ENCODE measurements at regions not wholly inside any gene's neighbourhood (a gene's known extent, or its start where the extent isn't known, plus 50 kb on each side); places are given as distances from the start of the nearest gene placed in this dataset.

DNA sequence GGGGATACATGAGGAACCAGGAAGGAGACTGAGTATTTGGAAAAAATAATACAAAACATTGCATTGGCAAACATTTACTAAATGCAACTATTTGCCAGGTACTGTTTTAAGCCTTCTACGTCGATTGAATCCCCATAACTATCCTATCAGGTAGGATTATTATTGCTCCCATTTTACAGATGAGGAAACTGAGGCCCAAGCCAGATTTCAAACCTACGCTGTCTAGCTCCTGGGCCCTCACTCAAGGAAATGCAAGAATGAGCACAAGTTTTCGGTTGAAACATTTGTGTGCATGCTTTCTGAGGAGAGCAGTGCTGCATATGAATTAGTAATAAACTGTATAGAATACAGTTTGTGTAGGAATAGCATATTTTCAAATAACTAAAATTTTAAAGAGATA, 206.7 kb downstream of the CEP135 start:
- Histone ChIP-seq H3K27me3 (ENCODE audit: insufficient read depth, poor library complexity, severe bottlenecking) (no peaks in the 10 kb centered on the region), H3K4me3 (replicated peaks; ENCODE audit: insufficient read depth, low read length) (no peak overlapping the region), H3K27ac (replicated peaks) (no peak overlapping the region)
- TF ChIP-seq, protein P1, sequence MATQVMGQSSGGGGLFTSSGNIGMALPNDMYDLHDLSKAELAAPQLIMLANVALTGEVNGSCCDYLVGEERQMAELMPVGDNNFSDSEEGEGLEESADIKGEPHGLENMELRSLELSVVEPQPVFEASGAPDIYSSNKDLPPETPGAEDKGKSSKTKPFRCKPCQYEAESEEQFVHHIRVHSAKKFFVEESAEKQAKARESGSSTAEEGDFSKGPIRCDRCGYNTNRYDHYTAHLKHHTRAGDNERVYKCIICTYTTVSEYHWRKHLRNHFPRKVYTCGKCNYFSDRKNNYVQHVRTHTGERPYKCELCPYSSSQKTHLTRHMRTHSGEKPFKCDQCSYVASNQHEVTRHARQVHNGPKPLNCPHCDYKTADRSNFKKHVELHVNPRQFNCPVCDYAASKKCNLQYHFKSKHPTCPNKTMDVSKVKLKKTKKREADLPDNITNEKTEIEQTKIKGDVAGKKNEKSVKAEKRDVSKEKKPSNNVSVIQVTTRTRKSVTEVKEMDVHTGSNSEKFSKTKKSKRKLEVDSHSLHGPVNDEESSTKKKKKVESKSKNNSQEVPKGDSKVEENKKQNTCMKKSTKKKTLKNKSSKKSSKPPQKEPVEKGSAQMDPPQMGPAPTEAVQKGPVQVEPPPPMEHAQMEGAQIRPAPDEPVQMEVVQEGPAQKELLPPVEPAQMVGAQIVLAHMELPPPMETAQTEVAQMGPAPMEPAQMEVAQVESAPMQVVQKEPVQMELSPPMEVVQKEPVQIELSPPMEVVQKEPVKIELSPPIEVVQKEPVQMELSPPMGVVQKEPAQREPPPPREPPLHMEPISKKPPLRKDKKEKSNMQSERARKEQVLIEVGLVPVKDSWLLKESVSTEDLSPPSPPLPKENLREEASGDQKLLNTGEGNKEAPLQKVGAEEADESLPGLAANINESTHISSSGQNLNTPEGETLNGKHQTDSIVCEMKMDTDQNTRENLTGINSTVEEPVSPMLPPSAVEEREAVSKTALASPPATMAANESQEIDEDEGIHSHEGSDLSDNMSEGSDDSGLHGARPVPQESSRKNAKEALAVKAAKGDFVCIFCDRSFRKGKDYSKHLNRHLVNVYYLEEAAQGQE (IDR thresholded peaks at IDR 0.05; ENCODE audit: insufficient replicate concordance, low read depth): no peak
- TF ChIP-seq SPI1 (IDR thresholded peaks at IDR 0.05; ENCODE audit: borderline replicate concordance, low read depth): no peak
- no peak for TF ChIP-seq POLR2AphosphoS5 (IDR thresholded peaks at IDR 0.05; ENCODE audit: low read depth)
- TF ChIP-seq, protein P2, sequence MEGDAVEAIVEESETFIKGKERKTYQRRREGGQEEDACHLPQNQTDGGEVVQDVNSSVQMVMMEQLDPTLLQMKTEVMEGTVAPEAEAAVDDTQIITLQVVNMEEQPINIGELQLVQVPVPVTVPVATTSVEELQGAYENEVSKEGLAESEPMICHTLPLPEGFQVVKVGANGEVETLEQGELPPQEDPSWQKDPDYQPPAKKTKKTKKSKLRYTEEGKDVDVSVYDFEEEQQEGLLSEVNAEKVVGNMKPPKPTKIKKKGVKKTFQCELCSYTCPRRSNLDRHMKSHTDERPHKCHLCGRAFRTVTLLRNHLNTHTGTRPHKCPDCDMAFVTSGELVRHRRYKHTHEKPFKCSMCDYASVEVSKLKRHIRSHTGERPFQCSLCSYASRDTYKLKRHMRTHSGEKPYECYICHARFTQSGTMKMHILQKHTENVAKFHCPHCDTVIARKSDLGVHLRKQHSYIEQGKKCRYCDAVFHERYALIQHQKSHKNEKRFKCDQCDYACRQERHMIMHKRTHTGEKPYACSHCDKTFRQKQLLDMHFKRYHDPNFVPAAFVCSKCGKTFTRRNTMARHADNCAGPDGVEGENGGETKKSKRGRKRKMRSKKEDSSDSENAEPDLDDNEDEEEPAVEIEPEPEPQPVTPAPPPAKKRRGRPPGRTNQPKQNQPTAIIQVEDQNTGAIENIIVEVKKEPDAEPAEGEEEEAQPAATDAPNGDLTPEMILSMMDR (IDR thresholded peaks at IDR 0.05; ENCODE audit: insufficient read depth, low read length): no peak
- TF ChIP-seq GABPA (IDR thresholded peaks at IDR 0.05; ENCODE audit: low read depth): no peak
- no peak for DNase-seq (ENCODE audit: low read depth in 1 of 2, low spot score in 1 of 2)

DNA sequence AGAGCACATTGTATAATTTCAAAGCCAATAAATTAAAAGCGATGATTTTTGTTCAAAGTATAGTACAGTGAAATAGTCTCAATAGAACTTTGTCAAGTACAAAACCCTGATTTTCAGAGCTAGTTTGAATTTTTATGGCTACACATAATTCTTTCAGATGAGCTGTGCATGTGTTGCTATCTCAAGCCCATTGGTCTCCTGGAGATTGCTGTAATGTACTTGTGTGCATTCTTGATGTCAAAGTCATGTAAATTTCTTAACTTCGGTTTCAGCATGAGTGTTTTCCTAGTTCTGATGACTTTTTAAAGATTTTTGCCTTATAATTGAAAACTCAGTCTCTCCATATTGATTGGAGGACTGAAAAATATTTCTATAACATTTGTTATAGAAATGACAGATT, 200.8 kb downstream of the CEP135 start:
- Histone ChIP-seq H3K27ac (replicated peaks) (no peak overlapping the region), H3K4me3 (replicated peaks; ENCODE audit: insufficient read depth, low read length) (no peak overlapping the region), H3K27me3 (ENCODE audit: insufficient read depth, poor library complexity, severe bottlenecking) (no peaks in the 10 kb centered on the region)
- DNase-seq (ENCODE audit: low read depth in 1 of 2, low spot score in 1 of 2): no peak
- TF ChIP-seq POLR2AphosphoS5 (IDR thresholded peaks at IDR 0.05; ENCODE audit: low read depth) (no peak), GABPA (IDR thresholded peaks at IDR 0.05; ENCODE audit: low read depth) (no peak), SPI1 (IDR thresholded peaks at IDR 0.05; ENCODE audit: borderline replicate concordance, low read depth) (no peak)
- TF ChIP-seq, protein P2 (IDR thresholded peaks at IDR 0.05; ENCODE audit: insufficient read depth, low read length): no peak
- TF ChIP-seq, protein P1 (IDR thresholded peaks at IDR 0.05; ENCODE audit: insufficient replicate concordance, low read depth): no peak

DNA sequence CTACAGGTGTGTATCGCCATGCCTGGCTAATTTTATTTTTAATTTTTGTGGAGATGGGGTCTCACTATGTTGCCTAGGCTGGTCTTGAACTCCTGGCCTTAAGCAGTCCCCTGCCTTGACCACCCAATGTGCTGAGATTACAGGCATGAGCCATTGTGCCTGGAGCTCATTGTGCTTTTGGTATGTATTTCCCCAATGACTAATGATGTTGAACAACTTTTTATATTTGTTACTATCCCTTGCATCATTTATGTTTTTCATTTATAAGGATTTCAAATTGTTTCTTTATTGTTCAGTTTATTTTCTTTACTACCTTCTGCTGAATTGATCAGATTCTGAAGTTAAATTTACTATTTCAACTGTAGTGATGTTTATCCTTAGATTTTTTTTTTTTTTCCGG, 199.7 kb downstream of the CEP135 start:
- no peak overlapping the region for H3K27ac ChIP-seq (replicated peaks)
- TF ChIP-seq SPI1 (IDR thresholded peaks at IDR 0.05; ENCODE audit: borderline replicate concordance, low read depth): no peak
- TF ChIP-seq, protein P2 (IDR thresholded peaks at IDR 0.05; ENCODE audit: insufficient read depth, low read length): no peak
- no peak for TF ChIP-seq POLR2AphosphoS5 (IDR thresholded peaks at IDR 0.05; ENCODE audit: low read depth)
- TF ChIP-seq, protein P1 (IDR thresholded peaks at IDR 0.05; ENCODE audit: insufficient replicate concordance, low read depth): no peak
- no peak for TF ChIP-seq GABPA (IDR thresholded peaks at IDR 0.05; ENCODE audit: low read depth)
- no peak for DNase-seq (ENCODE audit: low read depth in 1 of 2, low spot score in 1 of 2)
- H3K27me3 ChIP-seq (ENCODE audit: insufficient read depth, poor library complexity, severe bottlenecking): no peaks in the 10 kb centered on the region
- no peak overlapping the region for H3K4me3 ChIP-seq (replicated peaks; ENCODE audit: insufficient read depth, low read length)
